ENCODE measurements at regions not wholly inside any gene's neighbourhood (a gene's known extent, or its start where the extent isn't known, plus 50 kb on each side); places are given as distances from the start of the nearest gene placed in this dataset.

DNA sequence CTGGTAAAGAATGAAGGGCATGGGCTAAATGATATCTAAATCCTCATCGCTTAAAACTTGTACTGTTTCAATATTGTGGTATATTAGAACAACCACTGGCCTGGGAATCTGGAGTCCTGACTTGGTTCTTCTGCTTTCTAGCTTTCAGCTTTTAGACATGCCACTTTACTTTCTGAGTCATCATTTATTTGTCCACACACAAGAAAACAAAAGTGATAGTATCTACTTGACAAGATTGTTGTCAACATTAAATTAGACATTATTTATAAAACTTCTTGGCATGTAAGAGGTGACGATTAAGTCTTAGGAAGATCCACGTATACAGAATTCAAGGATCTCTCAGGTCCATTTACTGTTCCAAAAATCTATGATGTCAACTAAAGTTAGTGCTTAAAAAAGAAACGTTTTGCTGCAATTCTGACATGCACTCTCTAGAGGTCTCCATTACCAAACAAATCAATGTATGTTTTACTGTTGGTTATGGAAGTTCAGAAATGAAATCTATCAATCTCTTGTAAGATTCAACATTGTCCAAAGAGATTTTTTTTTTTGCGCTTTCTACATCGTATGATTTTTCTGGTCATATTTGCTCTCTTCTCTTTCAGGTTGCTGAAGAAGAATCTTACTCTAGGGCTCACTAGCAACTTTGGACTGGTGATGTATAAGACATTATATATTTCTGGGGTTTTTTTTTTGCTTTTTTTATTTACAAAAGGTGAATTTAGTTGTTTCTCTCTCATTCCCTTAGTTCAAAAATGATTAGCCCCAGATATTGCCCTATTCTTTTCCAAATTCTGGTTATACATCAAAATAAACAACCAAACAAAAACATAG, 53.6 kb upstream of the DYNC1I1 start:
- no peak for DNase-seq (ENCODE audit: low spot score)

DNA sequence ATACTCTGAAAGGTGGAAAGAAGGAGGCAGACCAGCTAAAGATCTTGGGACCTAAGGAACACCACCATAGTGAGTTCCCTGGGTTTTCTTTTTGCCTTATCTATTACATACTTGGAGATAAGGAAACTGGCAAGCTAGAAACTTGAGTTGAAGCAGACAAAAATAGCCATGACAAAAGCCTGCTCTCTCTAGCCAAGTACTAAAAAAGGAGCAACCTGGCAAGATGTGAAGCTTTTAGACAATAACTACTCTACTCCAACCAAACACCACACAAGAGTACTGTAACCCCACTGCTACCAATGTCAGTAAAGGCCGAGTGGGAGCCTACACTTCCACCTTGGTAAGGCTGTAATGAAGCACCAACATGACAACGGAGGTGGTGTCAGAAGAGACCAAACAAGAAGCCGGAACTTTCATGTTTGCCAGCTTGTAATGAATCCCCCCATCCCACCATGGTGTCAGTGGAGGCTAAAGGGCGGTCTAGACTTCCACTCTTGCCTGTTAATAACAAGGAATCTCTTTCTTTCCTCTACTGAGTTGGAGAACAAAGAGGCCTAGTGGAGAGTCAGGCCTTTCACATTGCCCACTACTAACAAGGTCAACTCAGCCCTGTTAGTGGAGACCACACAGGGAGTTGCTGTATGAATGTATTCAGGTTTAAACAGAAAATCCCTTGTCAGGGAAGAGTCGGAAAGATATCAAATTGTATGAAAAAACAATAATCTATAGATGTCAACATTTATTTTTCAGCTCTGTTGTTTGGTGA, 55.8 kb upstream of the DYNC1I1 start:
- DNase-seq (ENCODE audit: low spot score), result no peak

DNA sequence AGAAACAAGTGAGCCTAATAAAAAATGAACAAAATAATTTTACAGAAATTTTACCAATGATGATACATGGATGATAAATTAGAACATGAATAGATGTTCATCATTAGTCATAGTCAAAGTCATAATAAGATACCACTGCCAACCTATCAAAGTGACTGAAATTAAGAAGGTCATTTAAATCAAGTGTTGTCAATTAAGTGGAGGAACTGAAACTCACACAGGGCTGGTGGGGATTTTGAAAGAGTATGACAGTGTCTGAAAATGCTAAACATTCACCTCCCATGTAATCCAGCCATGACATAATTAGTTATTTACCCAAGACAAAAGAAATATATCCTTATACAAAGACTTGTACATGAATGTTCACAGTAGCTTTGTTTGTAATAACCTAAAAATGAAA, 57.1 kb upstream of the DYNC1I1 start:
- DNase-seq (ENCODE audit: low spot score), result no peak

DNA sequence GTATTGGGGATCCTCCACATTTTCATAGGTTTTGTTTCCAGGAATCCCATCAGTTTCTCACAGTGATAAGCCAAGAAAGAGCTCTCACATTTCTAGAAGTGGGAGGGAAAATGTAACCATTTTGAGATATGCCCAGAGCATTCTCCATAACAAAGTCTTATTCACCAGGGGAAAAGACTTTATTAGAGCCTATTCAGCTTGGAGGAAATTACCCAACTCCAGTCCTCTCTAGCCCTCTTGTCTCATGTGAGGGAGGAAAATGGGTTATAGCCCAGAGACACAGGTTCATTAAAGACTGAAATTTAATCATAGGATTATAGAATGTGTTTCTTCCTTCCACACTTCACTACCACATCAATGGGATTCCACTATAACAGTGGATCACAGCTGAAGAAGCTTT, 61.6 kb upstream of the DYNC1I1 start:
- no peak for DNase-seq (ENCODE audit: low spot score)

DNA sequence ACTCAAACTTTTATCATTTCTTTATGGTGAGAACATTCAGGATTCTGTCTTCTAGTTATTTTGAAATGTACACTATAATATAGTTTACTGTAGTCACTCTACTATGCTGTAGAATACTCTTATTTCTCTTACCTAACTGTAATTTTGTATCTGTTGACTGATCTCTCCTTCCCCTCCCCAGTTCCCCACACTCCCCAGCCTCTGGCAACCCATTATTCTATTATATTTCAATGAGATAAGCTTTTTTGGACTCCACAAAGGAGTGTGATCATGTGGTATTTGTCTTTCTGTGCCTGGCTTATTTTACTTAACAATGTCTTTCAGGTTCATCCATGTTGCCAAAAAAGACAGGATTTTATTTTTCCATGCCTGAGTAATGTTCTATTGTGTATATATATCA, 71.4 kb upstream of the DYNC1I1 start:
- DNase-seq (ENCODE audit: low spot score), result no peak

DNA sequence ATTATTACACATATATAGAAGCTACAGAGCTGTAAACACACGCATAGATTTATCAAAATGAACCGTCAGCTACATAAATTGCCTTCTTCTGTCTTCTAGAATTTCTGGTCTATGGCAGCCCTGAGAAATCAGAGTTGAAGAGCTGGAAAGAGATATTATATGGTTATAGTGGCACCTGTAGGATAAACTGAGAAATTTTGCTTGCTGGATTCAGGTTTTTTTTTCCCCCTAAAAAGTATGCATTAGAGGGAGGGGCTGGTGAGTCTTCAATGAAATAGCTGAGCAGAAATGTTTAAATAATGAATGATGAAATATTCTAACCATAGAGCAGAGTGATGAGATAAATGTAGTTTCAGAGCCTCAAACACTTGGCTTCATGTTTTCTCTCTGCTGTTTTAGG, 78.0 kb upstream of the DYNC1I1 start:
- no peak for DNase-seq (ENCODE audit: low spot score)

DNA sequence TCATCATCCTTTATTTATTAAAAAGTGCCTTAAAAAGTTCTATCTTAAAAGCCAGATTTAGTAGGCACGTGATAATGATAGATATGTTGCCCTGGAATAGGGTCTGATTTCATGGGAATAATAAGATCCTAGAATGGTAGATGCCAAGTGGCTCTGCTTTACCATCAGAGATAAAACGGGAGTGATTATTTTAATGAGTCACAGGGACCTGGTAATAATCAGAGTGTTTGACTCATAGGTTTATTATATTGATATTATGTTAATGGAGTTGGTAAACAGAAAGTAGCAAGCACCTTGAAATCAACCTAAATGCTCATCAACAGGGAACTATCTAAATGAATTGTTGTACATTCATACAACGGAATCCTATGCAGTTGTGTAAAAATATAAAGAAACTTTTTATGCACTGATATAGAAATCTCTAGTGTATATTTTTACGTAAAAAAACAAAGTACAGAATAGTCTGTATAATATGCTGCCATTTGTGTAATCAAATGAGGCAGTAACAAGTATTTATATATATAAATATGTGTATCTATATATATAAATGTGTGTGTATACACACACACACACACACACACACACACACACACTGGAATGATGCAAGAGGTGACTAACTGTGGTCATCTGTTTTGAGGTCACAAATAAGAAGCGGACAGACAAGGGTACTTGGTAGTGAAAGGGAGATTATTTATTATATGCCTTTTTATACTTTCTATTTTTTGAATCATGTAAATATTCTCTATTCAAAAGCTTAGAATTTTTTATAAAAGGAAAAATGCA, 78.6 kb upstream of the DYNC1I1 start:
- DNase-seq (ENCODE audit: low spot score), result no peak

DNA sequence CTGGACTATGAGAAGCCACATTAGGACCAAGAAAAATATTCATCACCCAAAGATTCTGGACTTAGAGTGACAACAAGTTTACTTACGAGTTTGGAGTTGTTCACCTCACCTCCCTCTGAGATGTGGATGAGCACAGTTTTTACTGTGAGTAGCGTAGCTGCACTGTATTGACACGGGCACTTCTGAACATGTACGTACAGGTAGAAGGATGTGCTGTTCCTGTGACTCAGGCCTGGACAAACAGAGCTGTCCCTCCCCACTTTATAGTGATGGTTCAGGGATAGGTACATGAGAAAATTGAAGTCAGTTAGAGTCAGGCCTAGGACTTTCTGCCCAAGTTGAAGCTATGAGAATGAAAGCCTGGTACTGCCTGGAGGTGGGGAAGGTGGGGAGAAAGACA, 80.9 kb upstream of the DYNC1I1 start:
- DNase-seq (ENCODE audit: low spot score), result no peak

DNA sequence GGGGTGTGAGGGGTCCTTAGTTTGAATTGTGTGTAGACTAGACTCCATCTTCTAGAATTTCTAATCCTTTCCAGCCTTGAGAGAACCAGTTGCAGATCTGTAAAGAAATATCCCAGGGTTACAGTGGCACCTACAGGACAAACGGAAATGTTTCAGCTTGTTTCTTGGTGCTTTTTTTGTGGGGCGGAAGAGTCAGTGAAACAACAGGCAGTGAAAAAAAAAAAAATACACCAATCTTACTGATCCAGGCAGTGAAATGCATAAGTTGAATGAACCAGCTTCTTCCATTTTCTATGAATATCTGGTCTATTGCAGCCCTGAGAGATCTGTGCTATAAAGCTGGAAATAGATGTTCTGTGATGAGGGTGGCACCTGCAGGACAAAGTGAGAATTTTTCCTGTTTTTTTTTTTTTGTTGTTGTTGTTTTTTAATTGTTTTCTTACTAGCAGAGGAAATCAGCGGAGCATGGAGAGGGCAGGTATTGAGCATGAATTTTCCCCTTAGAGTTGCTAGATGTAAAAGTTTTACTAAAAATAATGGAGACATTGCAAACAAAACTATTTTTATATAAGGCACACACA, 81.9 kb upstream of the DYNC1I1 start:
- DNase-seq (ENCODE audit: low spot score), result peak; percentile 22

DNA sequence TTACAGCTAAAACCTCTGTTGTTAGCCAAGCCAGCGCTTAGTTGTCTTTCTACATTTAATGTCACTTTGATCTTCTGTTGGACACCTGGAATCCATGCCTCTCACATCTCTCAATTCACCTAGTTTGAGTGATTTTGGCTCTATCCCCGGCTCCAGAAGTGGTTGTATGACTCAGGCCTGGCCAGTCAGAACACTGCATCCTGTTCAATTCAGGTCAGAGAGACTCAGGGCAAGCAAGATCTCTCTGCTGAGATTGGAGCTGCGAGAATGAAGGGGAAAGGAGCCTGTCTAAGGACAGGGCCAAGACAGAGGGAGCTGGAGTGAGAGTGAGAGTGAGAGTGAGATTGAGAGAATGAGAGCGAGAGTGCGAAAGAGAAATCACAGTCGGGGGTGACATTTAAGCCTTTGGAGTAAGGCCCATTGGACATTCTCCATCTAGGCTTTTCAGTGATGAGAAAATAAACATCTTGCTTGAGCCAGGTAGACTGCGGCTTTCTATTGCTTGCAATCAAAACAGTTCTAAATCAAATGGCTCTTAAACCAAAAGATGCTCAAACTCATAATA, 83.3 kb upstream of the DYNC1I1 start:
- no peak for DNase-seq (ENCODE audit: low spot score)

DNA sequence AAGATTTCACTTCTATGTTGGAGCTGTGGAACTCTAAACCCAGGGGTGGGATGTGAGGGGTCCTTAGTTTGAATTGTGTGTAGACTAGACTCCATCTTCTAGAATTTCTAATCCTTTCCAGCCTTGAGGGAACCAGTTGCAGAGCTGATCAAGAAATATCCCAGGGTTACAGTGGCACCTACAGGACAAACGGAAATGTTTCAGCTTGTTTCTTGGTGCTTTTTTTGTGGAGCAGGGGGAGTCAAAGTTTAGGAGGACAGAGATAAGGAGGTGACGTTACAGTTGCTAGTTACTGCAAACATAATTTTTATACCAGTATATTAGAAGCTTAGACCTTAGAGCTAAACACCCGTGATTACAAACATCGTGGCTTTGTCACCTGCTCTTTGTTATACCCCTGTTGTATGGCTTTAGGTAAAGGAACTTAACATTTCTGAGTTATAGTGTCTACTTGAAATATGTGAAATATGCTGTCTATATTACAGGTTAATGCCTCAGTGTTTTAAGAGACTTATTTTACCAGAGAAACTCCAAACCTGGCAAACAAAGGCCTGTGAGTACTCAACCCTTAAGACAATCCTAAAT, 84.5 kb upstream of the DYNC1I1 start:
- DNase-seq (ENCODE audit: low spot score), result no peak

DNA sequence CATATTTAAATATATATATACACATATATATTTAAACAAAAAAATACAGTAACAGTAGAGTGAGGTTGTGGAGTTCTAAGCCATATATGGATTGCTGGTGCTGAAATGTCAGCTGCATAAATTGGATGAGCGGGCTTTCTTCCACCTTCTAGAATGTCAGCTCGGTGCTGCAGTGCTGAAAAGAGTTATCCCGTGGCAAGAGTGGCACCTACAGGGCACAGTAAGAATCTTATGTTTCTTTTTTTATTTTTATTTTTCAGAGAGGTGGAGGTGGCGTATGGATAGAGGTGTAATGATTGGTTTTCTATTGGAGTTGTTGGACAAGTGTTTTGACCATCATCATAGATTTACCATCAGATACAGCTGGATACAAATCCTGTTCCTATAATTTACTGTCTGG, 86.2 kb upstream of the DYNC1I1 start:
- DNase-seq (ENCODE audit: low spot score), result peak; percentile 40

DNA sequence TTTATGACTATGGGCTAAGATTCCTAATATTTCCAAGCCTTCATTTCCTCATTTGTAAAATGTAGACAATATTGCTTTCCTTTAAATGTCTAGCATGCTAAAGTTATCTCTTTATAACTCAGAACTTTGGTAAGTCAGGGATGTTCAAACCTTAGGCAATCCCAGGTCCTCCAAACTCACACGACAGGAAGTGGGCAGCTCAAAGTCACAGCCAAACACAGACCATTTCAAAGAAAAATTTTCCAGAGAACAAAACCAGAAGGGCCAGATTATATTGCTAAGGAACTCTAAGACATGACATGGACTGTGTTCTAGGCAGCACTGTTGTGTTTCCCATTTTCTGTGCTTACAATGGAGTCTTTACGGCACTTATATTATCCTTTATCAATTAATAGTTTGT, 87.8 kb upstream of the DYNC1I1 start:
- DNase-seq (ENCODE audit: low spot score), result no peak

DNA sequence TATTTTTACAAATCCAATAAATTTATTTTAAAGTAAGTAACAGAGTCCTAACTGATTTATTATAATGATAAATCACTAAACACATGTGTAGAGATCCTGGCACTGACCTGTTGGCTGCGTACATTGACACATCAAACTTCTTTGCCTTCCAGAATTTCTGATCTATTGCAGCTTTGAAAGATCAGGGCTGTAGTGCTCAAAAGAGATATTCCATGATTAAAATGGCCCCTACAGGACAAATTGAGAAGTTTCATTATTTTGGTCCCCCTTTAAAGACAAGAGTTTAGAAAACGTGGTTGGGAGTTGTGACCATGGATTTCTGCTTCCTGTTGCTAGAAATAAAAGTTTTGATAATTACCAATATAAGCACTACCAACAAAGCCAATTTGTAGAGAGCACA, 87.7 kb upstream of the PDK4 start:
- DNase-seq (ENCODE audit: low spot score), result no peak

DNA sequence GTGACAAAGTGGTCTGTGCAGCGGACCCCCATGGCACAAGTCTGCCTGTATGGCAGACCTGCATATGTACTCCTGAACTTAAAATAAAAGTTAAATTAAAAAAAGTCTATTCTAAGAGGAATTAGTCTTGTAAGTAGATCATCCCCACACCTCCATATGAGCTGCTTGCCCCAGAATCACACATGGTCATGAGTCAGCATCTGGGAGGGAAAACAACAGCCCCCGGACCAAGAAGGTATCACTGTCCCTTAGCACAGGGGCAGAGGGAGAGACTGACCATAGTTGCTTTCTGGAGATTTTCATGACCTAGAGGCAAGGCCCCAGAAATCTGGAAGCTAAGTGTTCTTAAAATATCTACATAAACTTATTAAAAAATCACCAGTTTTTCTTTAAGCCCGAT, 86.6 kb upstream of the PDK4 start:
- no peak for DNase-seq (ENCODE audit: low spot score)

DNA sequence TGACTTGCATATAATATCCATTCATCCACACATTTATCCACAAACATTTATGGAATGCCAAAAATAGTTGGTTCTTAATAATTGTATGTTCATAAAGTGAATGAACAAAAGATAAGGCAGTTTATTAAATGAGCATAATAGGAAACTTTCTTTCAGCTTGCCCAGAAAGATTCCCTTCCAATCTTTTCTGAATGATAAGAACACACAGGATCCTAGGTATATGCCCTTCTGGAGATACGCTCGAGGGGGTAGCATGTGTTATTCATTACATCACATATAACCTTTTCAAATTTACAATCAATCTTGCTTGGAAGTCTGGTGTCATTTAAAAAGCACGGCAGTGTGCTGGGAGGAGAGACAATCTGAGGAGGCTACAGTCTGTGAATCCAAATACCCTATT, 80.4 kb upstream of the PDK4 start:
- no peak for DNase-seq (ENCODE audit: low spot score)

DNA sequence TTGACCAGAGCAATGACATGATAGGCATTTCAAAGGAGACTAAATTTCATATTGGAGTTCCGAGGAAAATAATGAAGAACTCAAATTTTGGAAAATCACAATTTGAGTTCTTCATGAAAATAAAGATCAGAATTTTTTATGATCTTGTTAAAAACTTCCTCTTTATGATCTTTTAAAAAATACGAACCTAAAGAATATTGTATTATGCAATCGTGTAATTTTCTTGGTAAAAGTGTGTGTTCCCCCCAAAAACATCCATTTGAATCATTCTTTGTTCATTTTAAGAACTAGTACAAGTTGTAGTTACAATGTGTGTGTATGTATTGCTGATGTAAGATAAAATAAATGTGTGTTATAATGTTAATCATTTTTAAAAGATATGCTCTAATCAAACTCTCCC, 79.3 kb upstream of the PDK4 start:
- no peak for DNase-seq (ENCODE audit: low spot score)

DNA sequence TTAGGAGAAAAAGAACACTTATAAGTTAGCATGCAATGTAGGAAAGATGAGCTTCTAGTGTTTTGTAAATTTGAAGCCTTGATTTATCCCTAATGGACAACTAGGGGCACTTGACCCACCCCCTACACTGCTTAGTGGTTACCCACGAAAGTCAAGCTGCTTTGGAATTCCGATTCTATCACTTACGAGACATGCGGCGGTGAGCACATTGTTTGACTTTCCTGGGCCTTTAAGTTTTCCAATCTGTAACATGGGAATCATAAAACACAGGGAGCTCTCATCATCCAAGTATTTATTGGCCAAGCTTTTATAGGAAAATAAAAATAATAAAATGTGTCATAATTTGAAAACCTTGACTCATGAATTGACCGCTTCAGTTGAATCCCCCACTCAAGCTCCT, 78.7 kb upstream of the PDK4 start:
- no peak for DNase-seq (ENCODE audit: low spot score)

DNA sequence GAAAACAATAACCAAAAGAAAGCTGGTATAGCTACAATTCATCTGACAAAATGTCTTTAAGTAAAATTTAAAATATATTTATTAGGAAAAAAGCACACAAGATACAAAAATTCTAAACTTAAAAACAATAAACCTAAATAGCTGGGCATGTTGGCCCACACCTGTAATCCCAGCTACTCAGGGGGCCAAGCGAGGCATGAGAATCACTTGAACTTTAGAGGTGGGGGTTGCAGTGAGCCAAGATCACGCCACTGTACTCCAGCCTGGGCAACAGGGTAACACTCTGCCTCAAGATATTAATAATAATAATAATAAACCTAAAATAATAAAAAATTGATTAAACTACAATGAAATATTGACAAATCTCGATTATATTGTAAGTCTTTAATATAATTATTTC, 77.8 kb upstream of the PDK4 start:
- DNase-seq (ENCODE audit: low spot score), result no peak

DNA sequence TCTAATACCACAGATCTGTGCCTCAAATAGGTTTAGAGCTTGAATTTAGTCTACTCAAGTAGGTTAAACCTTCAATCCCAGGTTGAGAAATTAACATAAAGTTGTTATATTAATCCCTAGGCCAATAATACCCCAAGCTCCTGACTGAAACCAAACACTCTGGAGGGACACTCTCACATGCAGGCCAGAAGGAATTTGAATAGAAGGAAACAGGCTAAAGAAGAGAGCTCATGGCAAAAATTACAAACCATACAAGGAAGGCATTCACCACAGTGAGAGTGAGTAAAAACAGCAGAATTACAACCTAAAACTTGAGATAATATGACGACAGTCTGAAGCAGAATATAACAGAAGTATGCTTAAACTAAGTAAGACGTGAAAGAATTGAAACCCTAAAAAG, 76.1 kb upstream of the PDK4 start:
- no peak for DNase-seq (ENCODE audit: low spot score)

DNA sequence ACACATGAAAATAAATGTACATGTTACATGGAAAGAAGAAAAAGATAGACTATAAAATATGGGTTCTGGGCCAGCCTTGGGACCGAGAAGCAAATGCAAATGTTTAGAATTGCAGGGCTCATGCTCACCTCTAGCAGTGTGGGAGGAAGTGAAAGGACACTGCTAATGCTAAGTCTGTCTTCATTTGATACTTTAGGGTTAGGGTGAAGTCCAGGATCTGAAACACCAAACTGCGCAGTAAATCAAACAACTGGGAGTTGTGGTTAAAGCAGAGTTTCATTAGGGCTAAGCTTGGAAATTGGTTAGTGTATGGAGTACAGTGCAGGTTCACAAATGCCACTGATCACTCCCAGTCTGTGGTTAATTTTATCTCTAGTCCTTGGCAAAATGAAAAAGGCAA, 73.2 kb upstream of the PDK4 start:
- no peak for DNase-seq (ENCODE audit: low spot score)
